ENCODE measurements at regions not wholly inside any gene's neighbourhood (a gene's known extent, or its start where the extent isn't known, plus 50 kb on each side); places are given as distances from the start of the nearest gene placed in this dataset.
"Not testable (repeated sequence)": the region's sequence is repeated elsewhere in the genome, so short reads cannot be mapped to it uniquely, and the experiment has no call there.

DNA sequence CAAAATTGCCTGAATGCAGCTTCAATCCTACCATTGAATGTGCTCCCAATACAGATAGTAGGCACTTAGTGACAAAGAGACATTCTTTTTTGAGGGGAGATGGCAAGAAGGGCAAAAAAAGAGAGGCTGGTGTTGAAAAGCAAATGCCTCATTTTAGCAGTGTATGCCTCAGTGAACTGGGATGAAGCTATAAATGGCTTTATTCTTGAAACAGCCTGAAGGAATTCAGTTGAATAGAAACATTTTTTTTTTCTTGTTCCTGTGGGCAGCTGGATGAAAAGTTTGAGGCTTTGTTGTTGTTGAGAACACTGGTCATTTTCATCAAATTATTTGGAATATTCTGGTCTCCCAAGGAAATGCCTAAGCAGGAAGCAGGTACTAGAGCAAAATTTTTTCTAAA, 228.9 kb downstream of the RNF144A start:
- DNase-seq (ENCODE audit: low read depth) = no peak

DNA sequence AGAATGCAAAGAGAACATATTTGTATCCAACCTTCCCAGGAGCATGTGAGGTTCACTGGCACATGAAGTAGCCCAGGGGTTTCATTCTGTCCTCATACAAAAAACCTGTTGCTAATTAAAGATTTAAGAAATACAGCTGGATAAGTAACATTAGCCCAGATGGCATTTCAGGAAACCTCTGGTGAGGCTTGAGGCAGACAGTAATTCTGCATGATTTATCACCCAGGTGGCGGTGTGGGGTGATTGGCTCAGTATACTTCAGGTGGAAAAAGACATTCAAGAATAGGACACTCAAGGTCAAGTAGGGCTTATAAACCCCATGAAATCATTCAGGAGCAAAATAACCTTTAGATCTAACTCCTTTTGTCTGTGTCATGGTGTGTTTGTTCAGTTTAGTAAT, 237.4 kb downstream of the RNF144A start:
- no peak for DNase-seq (ENCODE audit: low read depth)

DNA sequence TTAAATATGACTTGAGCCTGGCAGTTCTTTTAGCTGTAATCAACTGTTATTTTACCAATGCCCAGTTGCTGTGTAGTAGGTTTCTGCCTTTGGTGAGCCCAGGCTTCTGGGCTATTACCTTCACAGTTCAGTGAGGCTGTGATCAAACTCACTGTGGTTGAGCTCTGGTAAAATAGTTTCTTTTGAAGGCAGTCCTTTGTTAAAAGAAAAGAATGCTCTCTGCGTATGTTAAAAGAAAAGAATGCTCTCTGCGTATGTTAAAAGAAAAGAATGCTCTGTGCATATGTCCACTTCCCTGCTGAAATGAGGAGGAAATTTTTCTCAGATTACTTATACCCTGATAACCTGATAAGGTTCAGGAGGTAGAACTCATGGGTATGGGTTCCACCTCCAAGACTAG, 244.3 kb downstream of the RNF144A start:
- no peak for DNase-seq (ENCODE audit: low read depth)

DNA sequence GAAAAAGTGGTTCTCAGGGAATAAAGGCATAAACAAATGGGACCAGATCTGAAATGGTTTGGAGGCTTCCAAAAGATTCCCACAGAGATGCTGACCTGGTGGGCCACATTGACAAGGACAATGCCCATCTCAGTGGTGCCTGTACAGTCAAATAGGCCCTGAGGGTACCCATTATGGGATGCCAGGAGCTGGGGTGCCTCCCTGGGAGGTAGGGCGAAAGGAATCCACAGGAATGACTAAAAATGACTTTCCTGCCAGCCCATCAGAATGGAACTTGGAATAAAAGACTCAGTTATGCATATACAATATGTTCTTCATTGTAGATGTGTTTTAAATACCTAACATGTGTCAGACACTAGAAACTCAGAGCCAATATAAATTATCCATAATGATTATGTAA, 248.5 kb downstream of the RNF144A start:
- no peak for DNase-seq (ENCODE audit: low read depth)

DNA sequence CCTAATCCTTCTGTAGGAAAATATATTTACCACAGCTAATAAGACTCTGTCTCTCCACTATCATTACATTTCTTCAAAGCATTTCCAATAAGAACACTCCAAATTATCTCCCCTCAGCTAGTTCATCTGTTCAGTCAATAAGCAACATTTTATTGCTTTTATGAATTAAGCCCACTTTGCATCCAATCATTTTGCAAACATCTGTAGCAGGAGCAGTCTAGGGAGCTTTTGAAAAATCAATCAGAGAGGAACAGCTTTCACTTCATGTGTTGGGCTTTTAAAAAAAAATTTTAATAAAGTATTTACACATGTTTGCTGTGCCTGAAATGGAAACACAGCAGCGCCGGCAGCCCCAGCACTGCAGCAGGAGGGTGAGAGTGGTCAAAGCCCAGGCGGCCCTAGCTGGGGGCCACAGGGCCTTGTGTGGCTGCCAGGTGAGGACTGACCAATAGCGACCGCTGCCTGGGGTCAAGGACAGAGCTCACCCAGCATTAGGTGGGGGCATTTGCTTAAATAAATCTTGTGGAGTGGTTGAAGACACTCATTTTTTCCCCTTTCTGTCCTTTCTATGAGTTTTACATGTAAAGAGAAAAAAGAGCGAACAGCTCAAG, 250.7 kb downstream of the RNF144A start:
- no peak for DNase-seq (ENCODE audit: low read depth)

DNA sequence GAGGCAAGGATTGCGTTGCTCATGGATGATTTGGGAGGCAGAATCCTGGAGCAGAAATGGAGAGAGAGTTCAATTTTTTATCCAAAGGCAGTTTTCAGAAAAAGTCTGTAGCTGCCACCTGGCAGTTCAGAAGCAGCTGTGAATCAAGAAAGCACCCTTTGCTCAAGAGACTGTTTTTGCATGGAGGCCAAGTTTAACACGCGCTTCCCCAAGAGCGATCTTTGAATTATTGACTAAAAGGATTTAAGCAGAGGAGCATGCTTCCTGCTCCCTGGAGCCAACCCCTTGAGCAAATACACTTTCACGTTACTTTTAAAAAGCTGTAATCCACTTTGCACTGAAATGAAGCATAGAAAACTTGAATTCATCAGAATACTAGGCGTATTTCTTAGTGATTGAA, 252.4 kb downstream of the RNF144A start:
- no peak for DNase-seq (ENCODE audit: low read depth)

DNA sequence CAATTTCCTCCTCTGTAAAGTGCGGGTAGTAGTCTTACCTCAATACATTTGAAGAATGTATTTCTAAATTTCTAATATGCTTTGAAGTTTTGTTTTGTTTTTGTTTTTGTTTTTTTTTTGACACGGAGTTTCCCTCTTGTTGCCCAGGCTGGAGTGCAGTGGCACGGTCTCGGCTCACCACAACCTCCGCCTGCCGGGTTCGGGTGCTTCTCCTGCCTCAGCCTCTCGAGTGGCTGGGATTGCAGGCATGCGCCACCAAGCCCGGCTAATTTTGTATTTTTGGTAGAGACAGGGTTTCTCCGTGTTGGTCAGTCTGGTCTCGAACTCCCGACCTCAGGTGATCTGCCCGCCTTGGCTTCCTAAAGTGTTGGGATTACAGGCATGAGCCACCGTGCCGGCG, 261.8 kb downstream of the RNF144A start:
- DNase-seq (ENCODE audit: low read depth) = not testable (repeated sequence)

DNA sequence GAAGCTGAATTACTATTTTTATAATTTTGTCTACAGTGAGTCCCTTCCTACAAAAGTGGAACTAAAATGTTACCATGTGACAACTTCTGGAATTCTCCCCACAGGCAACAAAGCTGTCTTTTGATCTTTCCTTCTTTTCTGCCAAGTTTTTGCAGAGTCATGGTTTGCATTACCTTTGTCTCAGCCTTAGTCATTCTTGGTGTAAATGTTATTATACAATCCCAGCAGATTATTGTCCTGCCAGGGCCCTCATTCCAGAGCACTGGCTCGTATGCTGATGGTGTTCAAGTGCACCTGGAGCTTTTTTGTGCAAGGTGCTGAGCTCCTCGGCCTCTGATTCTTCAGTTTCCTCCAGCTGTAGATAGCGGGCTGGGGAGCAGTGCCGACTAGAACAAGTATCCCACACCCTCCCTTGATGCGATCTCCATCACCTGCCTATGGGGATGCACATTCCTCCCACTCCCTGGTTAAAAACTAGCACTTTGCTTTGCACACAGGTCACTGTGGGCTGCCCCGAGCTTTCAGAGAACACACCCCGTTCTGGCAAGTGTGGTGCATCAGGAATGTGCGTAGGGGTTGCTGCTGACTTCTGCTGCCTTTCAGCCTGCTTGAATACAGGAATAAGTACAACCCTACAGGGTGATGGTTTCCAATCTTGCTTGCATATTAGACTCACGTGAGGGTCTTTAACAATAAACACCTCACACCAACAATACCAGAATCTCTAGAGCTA, 263.6 kb downstream of the RNF144A start:
- no peak for DNase-seq (ENCODE audit: low read depth)

DNA sequence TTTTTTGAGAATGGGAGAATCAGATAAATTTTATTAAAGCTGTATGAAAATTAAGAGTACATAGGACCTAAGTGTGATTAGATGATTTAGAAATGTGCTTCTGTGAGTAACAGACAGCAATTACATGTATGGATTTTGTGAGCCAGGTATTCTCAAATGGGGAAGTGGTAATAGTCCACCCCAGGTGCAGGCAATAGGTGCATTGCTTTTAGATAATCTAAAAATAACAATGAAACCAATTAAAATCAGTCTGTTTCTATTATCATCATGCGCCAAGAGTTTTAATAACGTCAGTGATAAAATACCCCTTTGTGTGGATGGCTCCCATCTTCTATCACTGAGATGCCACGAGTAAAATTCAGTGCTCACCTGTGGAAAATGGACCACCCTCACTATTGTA, 265.3 kb downstream of the RNF144A start:
- DNase-seq (ENCODE audit: low read depth) = no peak

DNA sequence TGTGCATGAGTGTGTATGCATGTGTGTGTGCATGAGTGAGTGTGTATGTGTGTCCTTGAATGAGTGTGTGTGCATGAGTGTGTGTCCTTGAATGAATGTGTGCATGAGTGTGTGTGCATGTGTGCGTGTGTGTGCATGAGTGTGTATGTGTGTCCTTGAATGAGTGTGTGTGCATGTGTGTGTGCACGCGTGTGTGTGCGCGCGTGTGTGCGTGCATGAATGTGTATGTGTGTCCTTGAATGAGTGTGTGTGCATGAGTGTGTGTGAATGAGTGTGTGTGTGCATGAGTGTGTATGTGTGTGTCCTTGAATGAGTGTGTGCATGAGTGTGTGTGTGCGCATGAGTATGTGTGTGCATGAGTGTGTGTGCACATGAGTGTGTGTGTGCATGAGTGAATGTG, 271.9 kb downstream of the RNF144A start:
- no peak for DNase-seq (ENCODE audit: low read depth)

DNA sequence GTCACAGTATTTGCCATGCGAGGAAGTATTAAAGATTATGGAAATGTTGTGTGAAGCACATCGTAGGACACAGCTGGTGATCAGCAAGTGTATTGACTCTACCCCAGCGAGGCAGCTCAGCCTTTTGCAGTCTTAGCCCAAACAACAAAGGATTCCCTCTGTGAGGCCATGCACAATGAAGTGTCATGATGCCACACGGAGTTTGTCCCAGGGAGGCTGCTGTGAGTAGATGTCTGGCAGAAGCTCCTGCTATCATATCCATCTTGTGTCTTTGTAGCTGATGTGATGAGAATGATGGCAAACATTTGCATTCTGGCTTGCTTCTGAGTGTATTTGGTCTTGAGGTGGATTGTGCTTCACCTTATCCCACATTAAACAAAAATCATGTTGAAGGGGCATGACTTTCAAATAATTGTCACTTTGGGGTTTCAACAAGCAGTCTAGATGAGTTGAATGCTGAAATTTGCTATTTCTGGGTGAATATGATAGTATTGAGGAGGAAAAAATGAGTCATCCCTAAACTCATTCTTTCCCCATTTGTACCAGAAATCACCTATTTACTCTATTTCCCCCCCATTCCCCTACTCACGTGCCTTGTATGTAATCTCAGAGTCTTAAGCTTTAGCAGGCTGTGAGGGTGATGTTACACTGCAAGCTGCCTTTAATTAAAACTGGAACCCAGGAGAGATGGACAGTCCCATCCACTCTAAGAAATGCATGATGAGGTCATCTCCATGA, 273.5 kb downstream of the RNF144A start:
- DNase-seq (ENCODE audit: low read depth) = no peak

DNA sequence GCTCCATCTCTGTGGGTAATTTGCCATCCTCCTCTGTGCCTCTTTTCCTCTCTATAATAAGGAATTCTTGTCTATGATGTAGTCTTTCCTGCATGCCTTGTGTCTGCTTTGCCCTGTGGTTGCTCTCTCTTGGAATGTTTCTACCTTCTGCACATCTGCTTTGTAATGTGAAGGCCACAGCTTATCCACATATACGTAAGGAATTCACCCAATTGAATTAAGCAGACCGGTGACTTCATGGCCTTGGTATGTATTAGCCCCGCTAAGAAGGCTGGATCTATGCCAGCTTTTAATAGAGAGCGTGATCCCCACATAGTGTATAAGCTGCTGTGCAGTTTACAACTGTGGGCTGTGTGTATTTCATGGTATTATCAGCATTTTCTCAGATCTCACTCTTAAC, 274.7 kb downstream of the RNF144A start:
- no peak for DNase-seq (ENCODE audit: low read depth)

DNA sequence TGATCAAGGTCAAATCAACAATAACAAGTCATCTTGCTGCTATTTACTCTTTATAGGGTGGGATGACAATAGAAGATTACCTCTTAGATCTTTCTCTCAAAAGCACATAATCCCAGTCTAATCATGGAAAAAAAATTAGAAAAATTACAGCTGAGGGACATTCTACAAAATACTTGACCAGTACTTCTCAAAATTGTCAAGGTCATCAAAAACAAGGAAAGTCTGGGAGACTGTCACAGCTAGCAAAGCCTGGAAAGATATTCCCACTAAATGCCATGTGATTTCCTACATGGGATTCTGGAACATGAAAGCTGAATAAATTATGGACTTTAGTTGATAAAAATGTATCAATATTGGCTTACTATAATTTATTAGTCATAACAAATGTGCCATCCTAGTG, 276.2 kb downstream of the RNF144A start:
- DNase-seq (ENCODE audit: low read depth) = no peak

DNA sequence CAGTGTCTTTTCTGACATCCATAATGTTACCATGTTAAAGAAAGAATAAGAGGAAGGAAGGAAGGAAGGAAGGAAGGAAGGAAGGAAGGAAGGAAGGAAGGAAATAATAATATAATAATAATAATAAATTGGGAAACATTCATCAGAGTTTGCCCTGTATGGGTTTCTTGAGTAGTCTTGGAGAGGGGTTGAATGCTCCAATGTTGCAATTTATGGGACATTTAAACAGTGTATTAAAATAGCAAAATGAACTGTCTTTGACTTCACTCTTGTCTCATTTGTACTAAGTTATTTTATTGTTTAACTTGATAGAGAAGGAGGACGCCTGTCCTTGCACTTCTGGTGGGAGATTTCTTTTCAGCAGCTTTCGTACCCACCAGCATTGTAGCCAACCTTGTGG, 277.7 kb downstream of the RNF144A start:
- DNase-seq (ENCODE audit: low read depth) = no peak

DNA sequence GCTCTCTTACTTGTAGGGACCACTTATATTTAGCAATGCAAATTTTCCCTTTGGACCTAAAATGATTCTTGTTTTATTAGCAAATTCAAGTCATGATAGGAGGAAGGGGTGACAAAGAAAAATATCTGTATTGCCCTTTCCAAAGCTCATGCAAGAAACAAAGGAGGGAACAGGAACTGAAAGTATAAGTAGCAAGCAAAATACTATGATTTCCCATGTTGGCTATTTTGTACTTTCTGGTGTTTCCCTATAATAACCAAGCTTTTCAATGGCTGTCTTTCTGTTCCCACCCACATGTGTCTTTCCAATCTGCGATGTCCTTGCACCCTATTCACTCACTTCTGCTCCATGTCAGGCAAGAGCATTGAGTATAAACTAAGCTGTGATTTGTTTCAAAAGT, 279.7 kb downstream of the RNF144A start:
- no peak for DNase-seq (ENCODE audit: low read depth)

DNA sequence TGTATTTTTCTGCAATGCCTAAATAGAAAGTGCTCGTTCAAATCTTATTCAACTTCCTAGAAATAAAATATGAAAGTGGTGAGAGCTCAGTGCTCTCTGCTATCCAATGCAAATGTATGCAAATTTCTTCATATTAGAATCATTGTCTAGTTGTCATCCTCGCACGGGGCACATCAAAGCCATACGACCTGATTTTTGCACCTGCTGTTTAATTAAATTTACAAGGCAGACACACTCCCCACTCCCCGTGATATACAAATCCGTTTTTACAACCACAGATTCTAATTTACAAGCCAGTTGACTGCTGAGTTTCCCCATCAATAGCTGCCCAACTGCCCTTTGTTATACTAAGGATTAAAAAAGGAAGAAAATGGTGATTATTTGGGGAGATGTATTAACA, 284.6 kb downstream of the RNF144A start:
- no peak for DNase-seq (ENCODE audit: low read depth)

DNA sequence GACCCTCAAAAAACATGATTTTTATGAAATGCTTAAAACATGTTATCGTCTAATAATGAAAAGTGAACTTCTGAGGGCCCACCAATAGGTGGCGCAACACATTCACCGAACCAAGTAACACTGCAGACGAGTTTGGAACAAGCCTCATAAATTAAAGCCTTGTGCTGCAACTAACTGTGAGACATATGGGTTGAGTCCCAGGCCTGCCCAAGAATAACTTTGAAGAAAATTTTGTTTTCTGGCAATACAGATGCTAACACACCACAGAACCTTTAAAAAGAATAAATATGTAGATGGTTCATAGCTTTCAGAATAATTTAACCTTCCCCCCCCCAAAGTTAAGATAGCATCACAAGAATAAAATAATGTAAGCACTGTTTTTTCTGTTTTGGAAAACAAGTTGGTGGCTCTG, 285.9 kb downstream of the RNF144A start:
- peak; percentile 23 for DNase-seq (ENCODE audit: low read depth)

DNA sequence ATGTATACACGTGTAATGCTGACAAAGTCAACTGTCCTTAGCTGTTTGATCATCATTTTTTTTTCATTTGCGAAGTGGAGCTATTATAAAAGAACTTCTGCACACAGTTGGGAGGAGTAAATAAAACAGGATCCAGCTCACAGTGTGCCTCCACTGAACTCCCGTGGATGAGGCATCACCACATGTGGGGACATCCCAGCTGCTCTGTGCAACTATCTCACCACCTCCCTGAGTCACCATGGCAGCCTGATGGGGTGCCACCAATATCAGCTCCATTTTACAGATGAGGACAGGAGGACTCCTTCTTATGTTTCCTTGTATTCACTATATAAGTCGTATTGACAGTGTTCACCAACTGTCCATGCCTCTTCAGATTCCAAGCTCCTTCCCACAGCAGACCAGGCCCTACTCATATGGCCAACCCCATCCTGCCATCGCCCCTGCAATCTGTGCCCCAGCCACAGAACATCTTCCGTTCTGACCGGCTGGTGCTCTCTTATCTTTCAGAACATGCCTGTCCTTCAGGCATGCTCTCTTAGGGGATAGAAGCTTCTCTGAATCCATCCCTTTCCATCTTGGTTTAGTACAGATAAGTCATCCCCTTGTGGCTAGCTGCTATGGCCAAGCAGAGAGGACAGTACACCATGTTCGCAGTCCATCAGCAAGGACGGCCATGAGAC, 288.1 kb downstream of the RNF144A start:
- no peak for DNase-seq (ENCODE audit: low read depth)

DNA sequence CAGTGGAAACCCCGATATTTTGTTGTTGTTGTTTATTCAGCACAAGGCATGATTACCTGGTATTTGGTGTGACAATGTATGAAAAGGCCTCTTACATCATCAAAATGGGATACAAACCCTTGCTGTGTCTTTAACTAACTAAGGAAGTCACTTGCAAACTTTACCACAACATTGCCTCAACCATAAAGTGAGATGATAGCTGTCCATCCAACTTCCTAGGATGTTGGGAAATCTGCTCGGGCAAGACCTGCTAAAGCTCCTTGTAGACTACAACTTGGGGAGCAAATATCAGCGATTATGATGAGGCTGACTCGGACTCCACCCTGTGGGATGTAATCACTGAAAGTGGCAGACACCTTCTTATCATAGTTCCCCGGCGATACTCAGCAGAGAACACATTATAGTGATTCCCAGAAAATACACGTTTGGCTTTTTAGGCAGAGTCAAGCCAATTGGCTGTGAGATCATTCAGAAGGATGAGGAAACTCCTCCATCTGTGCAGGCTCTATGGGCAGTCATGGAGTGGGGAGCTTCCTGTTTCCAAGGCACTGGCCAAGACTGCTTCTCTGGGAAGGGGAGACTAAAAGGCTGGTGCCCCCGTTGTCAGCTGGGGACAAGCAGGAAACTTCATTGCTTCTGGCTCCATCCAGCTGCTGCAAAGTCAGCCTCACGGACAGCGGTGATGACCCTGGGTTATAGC, 289.0 kb downstream of the RNF144A start:
- DNase-seq (ENCODE audit: low read depth) = no peak

DNA sequence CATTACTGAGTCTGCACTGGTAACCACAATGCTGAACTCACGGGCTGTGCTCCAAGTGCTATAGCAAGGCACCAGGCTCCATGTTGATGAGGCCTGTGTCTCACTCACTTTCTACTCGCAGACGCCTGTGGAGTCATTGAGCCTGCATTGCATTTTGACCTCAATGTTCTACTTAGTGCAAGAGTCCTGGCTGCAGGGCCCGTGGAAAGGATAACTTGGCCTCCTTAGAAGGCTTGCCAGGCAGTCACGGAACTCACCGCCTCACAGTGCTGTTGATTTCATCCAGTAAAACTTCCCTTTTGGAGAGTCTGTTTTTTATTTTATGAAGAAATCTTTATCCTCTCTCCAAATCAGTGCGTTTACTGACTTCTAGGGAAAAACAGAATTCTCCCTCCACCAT, 290.4 kb downstream of the RNF144A start:
- DNase-seq (ENCODE audit: low read depth) = no peak

DNA sequence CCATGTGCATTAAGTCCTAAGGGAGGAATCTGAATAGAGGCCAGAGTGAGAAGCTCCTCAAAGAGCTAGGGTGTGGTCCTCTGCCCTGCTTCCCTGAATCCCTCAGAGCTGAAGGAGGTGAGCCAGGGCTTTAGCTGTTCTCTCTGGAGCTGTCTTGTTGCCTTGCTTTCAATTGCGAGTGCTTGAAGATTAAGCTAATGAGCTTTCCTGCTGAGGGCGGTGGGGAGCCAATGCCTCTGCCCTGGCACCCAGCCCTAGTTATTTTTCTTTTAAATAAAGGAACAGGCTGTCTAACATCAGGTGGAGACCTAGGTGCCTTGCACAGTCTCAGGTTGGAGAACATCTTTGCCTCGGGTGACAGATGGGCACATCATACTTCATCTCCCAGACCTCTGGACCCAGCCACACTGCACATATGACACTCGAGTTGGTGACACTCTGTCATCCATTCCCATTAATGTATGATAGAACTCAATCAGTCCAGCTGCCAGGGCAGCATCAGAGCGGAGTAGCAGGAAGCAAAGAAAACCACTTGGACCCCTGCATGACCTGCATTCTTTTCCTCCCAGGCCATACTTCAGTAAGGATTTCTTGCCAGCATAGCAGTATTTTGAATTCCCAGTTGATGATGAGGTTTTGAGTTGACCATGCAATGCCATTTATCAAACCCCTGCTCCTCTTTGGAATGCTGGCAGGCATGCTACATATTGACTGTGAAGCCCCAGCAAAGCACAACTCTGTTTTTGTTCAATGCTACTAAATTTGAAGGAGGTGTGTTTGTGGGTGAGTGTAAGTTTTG, 292.7 kb downstream of the RNF144A start:
- DNase-seq (ENCODE audit: low read depth) = no peak
